Fibroblast of villous mesenchyme (primary cell): ENCODE measurements at regions not wholly inside any gene's neighbourhood (a gene's known extent, or its start where the extent isn't known, plus 50 kb on each side); places are given as distances from the start of the nearest gene placed in this dataset.

ENCODE experiments used
- DNase-seq: peaks from one replicate; pipeline ENCODE4 v3.0.0-alpha.2; 2010; ENCODE audit warnings: low read depth
- H3K4me3 ChIP-seq: 2 replicates; pipeline ENCODE4 v1.5.1; 2011; ENCODE audit warnings: low read depth, mild to moderate bottlenecking, low read length
- CTCF ChIP-seq: IDR thresholded peaks from 2 replicates; pipeline ENCODE4 v1.5.1; 2012; ENCODE audit warnings: low read depth, mild to moderate bottlenecking, low read length; ENCODE audit not compliant: insufficient read depth

DNA sequence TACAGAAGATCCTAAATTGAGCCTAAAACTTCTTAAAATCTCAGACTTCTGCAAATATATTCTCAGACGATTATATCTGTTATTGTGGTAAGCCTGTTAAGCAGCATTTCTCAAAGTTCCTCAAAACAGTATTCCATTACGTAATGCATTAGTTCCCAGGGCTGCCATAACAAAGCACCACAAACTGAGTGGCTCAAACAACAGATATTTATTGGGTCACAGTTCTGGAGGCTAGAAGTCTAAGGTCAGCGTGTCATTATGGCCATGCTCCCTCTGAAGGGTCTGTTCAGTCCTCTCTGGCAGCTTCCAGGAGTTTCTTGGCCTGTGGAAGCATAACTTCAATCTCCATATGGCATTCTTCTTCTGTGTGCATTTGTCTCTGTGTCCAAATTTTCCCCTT is 103.5 kb upstream of the ST6GALNAC5 start:
- no peak for DNase-seq
- TF ChIP-seq CTCF, result no peak
- no peak overlapping the region for H3K4me3 ChIP-seq

- no peak for DNase-seq
- TF ChIP-seq CTCF, result no peak
- H3K4me3 ChIP-seq, result peak overlapping the region; percentile 1
These were observed 102.4 kb upstream of the ST6GALNAC5 start for GRCh38 chr1:76764638-76765454.

- no peak overlapping the region for H3K4me3 ChIP-seq
- TF ChIP-seq CTCF, result no peak
- no peak for DNase-seq
These were observed 100.9 kb upstream of the ST6GALNAC5 start for GRCh38 chr1:76766381-76766780.

DNA sequence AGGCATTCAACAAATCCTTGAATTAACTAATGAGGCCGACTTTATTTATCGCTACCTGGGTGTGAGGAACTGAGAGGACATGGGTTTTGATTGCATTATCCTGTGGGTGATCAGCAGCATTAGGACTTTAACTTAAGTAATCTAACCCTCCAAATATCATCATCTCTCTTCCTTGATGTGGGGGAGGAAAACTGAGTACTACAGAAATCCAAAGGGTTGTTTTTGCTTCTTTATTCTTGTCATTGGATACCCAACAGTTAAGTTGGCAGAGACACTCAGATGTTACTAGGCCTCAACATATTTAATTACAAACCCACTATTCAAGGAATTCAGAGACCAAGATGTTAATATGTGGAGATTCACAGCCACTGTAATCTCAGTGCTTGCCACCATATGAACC is 97.4 kb upstream of the ST6GALNAC5 start:
- DNase-seq, result no peak
- TF ChIP-seq CTCF, result no peak

DNA sequence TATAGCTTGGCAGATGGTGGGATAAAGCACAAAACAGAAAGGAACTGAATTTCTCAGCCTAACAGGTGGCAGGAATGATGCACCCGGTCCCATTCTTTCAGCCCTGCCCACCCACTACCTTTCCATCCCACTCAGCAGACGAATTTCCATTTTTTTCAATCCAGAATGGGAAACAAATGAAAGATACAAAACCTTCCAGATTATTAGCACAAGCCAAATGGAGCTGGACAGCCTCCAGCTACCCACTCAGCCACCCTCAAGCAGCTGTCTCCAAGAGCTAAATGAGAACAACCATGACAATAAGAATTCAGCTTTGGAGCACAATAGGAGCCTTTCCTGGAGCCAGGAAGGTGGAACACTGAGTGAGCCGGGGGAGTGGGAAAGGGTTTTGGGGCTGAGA is 96.3 kb upstream of the ST6GALNAC5 start:
- no peak for DNase-seq
- no peak for TF ChIP-seq CTCF
- H3K4me3 ChIP-seq, result no peak overlapping the region

More for the DNA sequence above, 97.4 kb upstream of the ST6GALNAC5 start:
- no peak overlapping the region for H3K4me3 ChIP-seq

GRCh38 chr1:76781447-76781846 is 85.8 kb upstream of the ST6GALNAC5 start:
- DNase-seq, result no peak
- H3K4me3 ChIP-seq, result no peak overlapping the region
- TF ChIP-seq CTCF, result no peak

GRCh38 chr1:76782809-76783208 is 84.5 kb upstream of the ST6GALNAC5 start:
- no peak for TF ChIP-seq CTCF
- no peak overlapping the region for H3K4me3 ChIP-seq
- peak; percentile 86 for DNase-seq
